GM18951 (cell line): ENCODE measurements at regions not wholly inside any gene's neighbourhood (a gene's known extent, or its start where the extent isn't known, plus 50 kb on each side); places are given as distances from the start of the nearest gene placed in this dataset.
"Not testable (repeated sequence)": the region's sequence is repeated elsewhere in the genome, so short reads cannot be mapped to it uniquely, and the experiment has no call there.

ENCODE experiments used
- POLR2A ChIP-seq: IDR thresholded peaks from 4 replicates; pipeline ENCODE4 v1.6.1; 2011; ENCODE audit warnings: mild to moderate bottlenecking; ENCODE audit not compliant: insufficient read length, insufficient read depth; ENCODE audit errors: extremely low read depth
- in situ Hi-C: fragments of 300-500 bp; cut with MboI; formaldehyde crosslinking; loops from one replicate; pipeline ENCODE4 v1.12.0; 2022; ENCODE audit warnings: low sequenced_read_pairs, mixed read lengths, inconsistent platforms; ENCODE audit not compliant: unreplicated experiment

- in situ Hi-C loops = no loop called here
- no peak for TF ChIP-seq POLR2A
Observed at GRCh38 chr7:142508251-142508650, 241.0 kb upstream of the PRSS1 start.

DNA sequence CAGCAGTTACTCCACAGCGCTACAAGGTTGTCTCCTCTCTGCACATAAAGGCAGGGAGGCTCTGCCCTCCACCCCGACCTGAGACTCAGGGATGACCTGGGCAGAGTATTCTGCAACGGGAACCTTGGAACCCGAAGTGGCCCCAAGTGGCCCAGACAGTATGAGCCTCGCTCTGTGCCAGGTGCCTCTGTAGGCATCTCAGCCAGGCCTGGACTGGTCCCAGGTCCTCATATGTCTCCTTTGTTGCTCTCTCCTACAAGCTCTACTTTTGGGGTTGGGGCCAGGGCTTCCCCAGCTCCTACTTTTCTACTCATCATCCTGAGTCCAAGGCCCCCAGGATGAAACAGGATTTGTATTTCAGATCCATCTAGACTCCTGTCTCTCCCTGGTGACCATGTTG, 241.5 kb upstream of the PRSS1 start:
- in situ Hi-C loops = no loop called here
- no peak for TF ChIP-seq POLR2A

- in situ Hi-C loops = not testable (repeated sequence)
Observed at GRCh38 chr7:142507066-142507465, 242.2 kb upstream of the PRSS1 start.

- no peak for TF ChIP-seq POLR2A
- in situ Hi-C loops = no loop called here
Observed at GRCh38 chr7:142506601-142507000, 242.7 kb upstream of the PRSS1 start.

GRCh38 chr7:142503949-142504348, 245.3 kb upstream of the PRSS1 start:
- in situ Hi-C loops = not testable (repeated sequence)

DNA sequence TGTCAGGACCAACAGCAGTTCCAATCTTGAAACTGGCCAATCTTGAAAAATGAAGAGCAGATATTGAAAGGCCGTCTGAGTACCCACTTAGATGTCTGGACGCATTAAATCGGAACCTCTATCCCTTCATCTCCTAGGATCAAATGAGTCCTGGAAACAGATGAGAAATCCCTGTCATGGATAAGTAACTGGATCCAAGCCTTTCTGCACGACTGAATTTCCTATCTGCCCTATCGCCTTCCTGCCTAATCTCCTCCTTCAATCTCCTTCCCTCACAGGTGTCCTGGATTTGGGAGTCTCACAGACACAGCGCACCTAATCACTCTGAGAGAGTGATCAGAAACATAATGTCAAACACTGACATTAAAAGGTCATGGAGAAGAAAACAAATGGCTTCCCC, 245.2 kb upstream of the PRSS58 start:
- TF ChIP-seq POLR2A = no peak
- in situ Hi-C loops = no loop called here

- in situ Hi-C loops = no loop called here
- no peak for TF ChIP-seq POLR2A
Observed at GRCh38 chr7:142501434-142501833, 243.6 kb upstream of the PRSS58 start.

DNA sequence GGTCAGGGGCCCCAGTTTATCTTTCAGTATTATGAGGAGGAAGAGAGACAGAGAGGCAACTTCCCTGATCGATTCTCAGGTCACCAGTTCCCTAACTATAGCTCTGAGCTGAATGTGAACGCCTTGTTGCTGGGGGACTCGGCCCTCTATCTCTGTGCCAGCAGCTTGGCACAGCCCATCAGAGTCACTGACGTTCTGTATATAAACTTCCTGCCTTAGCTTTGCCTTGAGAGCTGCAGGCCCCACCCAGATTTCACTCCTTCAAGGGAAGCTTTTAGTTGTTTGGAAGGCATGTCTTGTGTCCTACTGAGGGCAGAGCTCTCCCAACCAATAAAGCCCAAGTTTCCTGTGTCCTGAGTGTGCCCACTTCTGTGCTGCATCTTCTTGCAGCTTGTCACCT, 242.5 kb upstream of the PRSS58 start:
- in situ Hi-C loops = no loop called here

DNA sequence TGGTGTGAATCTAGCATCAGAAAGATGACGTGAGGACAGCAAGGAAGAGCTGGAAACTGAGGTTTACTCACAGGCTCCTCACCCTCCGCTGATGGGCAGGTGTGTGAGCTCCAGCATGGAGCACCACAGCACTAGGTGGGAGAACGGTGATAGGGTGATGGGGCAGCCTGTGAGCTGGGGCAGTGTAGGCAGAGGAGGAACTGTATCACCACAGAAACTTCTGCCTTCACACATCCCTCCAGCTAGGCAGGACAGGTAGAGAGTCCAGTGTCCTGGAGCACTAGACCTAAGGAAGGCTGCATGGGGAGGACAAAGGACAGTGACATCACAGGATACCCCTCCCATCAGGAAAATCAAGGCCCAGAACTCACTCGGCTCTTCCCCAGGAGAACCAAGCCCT, 241.8 kb upstream of the PRSS58 start:
- no peak for TF ChIP-seq POLR2A
- in situ Hi-C loops = no loop called here

More for the DNA sequence above, 242.5 kb upstream of the PRSS58 start:
- no peak for TF ChIP-seq POLR2A

- in situ Hi-C loops = no loop called here
- no peak for TF ChIP-seq POLR2A
Observed at GRCh38 chr7:142498364-142498763, 240.5 kb upstream of the PRSS58 start.

DNA sequence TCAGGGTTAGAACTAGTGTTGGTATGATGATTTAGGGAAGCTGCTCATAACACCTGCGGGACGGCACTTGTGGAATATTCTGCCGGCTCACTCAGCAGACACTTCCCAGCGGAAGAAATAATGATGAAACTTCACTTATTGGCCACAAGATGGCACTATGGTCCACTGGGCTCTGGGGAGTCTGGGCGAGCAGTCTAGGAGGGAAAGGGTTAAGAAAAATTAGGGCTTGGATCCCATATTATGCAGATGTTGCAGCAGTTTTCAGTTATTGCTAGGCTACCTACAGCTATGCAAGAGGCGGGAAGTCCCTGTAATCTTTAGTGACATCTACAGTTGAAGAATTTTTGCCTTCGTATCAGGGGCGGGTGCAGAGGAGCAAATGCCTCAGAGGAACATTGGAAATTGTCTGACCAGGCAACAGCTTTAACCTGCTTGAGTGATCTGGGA, 238.7 kb upstream of the PRSS58 start:
- in situ Hi-C loops = no loop called here
- no peak for TF ChIP-seq POLR2A

- in situ Hi-C loops = not testable (repeated sequence)
Observed at GRCh38 chr7:142495879-142496278, 238.0 kb upstream of the PRSS58 start.

- in situ Hi-C loops = not testable (repeated sequence)
Observed at GRCh38 chr7:142495301-142495700, 237.4 kb upstream of the PRSS58 start.

DNA sequence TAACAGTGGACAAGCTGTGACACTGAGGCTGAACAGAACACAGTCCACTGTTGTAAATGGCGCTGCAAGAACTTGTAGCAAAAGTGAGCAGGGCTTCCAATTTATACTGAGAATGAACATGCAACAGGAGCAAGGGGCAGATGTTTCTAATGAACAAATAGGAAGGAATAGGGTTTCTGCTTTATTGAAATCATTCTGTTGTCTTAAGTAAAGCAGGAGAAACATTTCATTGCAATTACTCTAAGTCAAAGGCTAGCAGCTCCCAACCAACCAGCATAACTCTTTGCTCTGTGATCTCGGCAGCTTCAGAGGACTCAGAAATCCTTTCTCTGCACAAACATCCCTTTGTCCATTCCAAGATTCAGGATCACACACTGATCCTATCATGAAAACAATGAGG, 236.2 kb upstream of the PRSS58 start:
- TF ChIP-seq POLR2A = no peak
- in situ Hi-C loops = no loop called here

- in situ Hi-C loops = no loop called here
- TF ChIP-seq POLR2A = no peak
Observed at GRCh38 chr7:142488842-142489241, 231.0 kb upstream of the PRSS58 start.
